ENCODE measurements at regions not wholly inside any gene's neighbourhood (a gene's known extent, or its start where the extent isn't known, plus 50 kb on each side); places are given as distances from the start of the nearest gene placed in this dataset.

DNA sequence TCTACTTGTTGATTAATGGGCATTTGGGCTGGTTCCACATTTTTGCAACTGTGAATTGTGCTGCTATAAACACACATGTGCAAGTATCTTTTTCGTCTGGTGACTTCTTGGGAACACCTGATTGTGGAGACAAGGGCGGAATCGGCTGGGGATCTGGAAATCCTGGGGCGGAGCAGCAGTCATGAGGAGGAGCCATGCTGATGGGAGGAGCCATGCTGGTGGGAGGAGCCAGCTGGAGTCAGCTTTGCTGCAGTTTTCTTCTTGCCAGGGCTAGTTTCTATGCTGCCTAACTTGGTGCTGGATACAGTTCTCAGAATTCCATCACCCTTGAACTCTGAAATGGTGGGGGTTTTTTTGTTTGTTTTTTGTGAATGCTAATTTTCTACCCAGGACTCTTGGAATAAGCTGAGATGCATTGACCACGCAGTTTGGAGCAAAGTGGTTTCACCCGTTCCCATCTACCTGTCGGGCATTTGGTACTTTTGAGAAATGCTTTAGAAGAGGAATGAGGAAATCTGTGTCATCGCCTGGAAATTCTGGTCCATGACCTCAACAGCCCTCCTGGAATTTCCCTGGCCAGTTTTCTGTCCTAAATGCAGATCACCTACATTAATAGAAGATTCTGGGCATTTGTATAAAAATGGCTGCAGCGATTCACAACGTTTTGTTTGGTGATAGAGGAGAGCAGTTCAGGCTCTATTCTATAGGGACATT, 217.4 kb upstream of the ZFHX3 start:
- no peak for ATAC-seq
- TF ChIP-seq, protein P1, sequence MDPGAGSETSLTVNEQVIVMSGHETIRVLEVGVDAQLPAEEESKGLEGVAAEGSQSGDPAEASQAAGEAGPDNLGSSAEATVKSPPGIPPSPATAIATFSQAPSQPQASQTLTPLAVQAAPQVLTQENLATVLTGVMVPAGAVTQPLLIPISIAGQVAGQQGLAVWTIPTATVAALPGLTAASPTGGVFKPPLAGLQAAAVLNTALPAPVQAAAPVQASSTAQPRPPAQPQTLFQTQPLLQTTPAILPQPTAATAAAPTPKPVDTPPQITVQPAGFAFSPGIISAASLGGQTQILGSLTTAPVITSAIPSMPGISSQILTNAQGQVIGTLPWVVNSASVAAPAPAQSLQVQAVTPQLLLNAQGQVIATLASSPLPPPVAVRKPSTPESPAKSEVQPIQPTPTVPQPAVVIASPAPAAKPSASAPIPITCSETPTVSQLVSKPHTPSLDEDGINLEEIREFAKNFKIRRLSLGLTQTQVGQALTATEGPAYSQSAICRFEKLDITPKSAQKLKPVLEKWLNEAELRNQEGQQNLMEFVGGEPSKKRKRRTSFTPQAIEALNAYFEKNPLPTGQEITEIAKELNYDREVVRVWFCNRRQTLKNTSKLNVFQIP (CRISPR knock-in tag; IDR thresholded peaks at IDR 0.05; ENCODE audit: borderline replicate concordance, low read depth) = no peak
- TF ChIP-seq, protein P2, sequence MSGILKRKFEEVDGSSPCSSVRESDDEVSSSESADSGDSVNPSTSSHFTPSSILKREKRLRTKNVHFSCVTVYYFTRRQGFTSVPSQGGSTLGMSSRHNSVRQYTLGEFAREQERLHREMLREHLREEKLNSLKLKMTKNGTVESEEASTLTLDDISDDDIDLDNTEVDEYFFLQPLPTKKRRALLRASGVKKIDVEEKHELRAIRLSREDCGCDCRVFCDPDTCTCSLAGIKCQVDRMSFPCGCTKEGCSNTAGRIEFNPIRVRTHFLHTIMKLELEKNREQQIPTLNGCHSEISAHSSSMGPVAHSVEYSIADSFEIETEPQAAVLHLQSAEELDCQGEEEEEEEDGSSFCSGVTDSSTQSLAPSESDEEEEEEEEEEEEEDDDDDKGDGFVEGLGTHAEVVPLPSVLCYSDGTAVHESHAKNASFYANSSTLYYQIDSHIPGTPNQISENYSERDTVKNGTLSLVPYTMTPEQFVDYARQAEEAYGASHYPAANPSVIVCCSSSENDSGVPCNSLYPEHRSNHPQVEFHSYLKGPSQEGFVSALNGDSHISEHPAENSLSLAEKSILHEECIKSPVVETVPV (CRISPR knock-in tag; IDR thresholded peaks at IDR 0.05) = no peak
- no peak for TF ChIP-seq ARNTL (CRISPR knock-in tag; IDR thresholded peaks at IDR 0.05; ENCODE audit: borderline replicate concordance, low read depth)
- no peak for TF ChIP-seq BACH2 (CRISPR knock-in tag; IDR thresholded peaks at IDR 0.05; ENCODE audit: borderline replicate concordance)
- TF ChIP-seq ZFP30 (CRISPR knock-in tag; IDR thresholded peaks at IDR 0.05) = no peak
- TF ChIP-seq, protein P3, sequence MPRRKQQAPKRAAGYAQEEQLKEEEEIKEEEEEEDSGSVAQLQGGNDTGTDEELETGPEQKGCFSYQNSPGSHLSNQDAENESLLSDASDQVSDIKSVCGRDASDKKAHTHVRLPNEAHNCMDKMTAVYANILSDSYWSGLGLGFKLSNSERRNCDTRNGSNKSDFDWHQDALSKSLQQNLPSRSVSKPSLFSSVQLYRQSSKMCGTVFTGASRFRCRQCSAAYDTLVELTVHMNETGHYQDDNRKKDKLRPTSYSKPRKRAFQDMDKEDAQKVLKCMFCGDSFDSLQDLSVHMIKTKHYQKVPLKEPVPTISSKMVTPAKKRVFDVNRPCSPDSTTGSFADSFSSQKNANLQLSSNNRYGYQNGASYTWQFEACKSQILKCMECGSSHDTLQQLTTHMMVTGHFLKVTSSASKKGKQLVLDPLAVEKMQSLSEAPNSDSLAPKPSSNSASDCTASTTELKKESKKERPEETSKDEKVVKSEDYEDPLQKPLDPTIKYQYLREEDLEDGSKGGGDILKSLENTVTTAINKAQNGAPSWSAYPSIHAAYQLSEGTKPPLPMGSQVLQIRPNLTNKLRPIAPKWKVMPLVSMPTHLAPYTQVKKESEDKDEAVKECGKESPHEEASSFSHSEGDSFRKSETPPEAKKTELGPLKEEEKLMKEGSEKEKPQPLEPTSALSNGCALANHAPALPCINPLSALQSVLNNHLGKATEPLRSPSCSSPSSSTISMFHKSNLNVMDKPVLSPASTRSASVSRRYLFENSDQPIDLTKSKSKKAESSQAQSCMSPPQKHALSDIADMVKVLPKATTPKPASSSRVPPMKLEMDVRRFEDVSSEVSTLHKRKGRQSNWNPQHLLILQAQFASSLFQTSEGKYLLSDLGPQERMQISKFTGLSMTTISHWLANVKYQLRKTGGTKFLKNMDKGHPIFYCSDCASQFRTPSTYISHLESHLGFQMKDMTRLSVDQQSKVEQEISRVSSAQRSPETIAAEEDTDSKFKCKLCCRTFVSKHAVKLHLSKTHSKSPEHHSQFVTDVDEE (CRISPR knock-in tag; IDR thresholded peaks at IDR 0.05) = no peak
- no peak for TF ChIP-seq ZC3H10 (CRISPR knock-in tag; IDR thresholded peaks at IDR 0.05)
- TF ChIP-seq TOX (CRISPR knock-in tag; IDR thresholded peaks at IDR 0.05; ENCODE audit: borderline replicate concordance) = no peak
- no peak for TF ChIP-seq CSDC2 (CRISPR knock-in tag; IDR thresholded peaks at IDR 0.05)
- TF ChIP-seq TCF4 (CRISPR knock-in tag; IDR thresholded peaks at IDR 0.05; ENCODE audit: borderline replicate concordance) = no peak
- no peak for TF ChIP-seq ZNF8 (CRISPR knock-in tag; IDR thresholded peaks at IDR 0.05)
- TF ChIP-seq RARB (CRISPR knock-in tag; IDR thresholded peaks at IDR 0.05) = no peak
- no peak for TF ChIP-seq SNAI2 (CRISPR knock-in tag; IDR thresholded peaks at IDR 0.05)
- no peak for TF ChIP-seq PPARA (CRISPR knock-in tag; IDR thresholded peaks at IDR 0.05; ENCODE audit: borderline replicate concordance)
- no peak for TF ChIP-seq ZFP3 (CRISPR knock-in tag; IDR thresholded peaks at IDR 0.05)
- no peak for TF ChIP-seq OSR1 (CRISPR knock-in tag; IDR thresholded peaks at IDR 0.05)

DNA sequence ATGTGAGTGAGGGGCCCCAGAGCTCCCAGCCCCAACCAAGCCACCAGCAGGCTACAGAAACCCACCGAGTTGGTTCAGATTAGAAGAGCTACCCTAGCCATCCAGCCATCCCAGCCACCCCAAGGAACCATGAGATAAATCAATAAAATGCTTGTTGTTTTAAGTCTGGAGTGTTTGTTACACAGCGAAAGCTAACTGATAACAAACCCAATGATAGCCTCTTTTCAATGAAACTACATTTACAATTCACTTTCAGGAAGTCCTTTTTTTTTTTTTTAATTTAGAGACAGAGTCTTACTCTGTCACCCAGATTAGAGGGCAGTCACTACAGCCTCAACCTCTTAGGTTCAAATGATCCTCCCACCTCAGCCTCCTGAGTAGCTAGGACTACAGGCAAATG, 215.0 kb upstream of the ZFHX3 start:
- TF ChIP-seq PPARA (CRISPR knock-in tag; IDR thresholded peaks at IDR 0.05; ENCODE audit: borderline replicate concordance) = no peak
- TF ChIP-seq, protein P2 (CRISPR knock-in tag; IDR thresholded peaks at IDR 0.05) = no peak
- no peak for ATAC-seq

DNA sequence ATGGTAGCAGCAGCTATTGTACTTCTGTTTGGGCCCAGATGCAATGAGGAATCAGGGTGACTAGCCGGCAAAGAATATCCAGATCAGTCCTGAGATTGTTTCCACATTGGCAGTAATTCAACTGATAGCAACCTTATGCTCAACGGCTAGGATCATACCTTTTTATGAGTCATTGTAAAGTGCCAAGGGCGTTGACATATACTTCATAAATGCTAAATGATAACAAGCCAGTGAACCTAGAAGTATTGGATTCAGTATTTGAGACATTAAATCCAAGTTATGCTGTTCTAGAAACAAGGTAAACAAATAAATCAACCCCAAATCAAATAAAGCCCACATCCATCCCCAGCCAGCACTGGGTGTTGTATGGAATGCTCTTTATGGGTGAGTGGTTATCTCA, 207.1 kb upstream of the ZFHX3 start:
- ATAC-seq = no peak
- peak; percentile 13; the same call in 1 of the 2 replicates for TF ChIP-seq ISL1 (CRISPR knock-in tag; IDR thresholded peaks at IDR 0.05)
- TF ChIP-seq, protein P3 (CRISPR knock-in tag; IDR thresholded peaks at IDR 0.05) = no peak

All from SK-N-SH treated with all-trans-retinoic acid at 6 μM for 48 hours (cell line).